ENCODE measurements at regions not wholly inside any gene's neighbourhood (a gene's known extent, or its start where the extent isn't known, plus 50 kb on each side); places are given as distances from the start of the nearest gene placed in this dataset.

GRCh38 chr11:92391364-92391763 is 166.7 kb downstream of the FAT3 start:
- TF ChIP-seq POLR2A (IDR thresholded peaks at IDR 0.05) (no peak), POLR2AphosphoS5 (IDR thresholded peaks at IDR 0.05) (no peak), EP300 (IDR thresholded peaks at IDR 0.05) (no peak)
- TF ChIP-seq, protein P1, sequence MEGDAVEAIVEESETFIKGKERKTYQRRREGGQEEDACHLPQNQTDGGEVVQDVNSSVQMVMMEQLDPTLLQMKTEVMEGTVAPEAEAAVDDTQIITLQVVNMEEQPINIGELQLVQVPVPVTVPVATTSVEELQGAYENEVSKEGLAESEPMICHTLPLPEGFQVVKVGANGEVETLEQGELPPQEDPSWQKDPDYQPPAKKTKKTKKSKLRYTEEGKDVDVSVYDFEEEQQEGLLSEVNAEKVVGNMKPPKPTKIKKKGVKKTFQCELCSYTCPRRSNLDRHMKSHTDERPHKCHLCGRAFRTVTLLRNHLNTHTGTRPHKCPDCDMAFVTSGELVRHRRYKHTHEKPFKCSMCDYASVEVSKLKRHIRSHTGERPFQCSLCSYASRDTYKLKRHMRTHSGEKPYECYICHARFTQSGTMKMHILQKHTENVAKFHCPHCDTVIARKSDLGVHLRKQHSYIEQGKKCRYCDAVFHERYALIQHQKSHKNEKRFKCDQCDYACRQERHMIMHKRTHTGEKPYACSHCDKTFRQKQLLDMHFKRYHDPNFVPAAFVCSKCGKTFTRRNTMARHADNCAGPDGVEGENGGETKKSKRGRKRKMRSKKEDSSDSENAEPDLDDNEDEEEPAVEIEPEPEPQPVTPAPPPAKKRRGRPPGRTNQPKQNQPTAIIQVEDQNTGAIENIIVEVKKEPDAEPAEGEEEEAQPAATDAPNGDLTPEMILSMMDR (IDR thresholded peaks at IDR 0.05) = no peak

All from upper lobe of left lung (tissue), 4 donors.